HG02623 (cell line): ENCODE measurements at regions not wholly inside any gene's neighbourhood (a gene's known extent, or its start where the extent isn't known, plus 50 kb on each side); places are given as distances from the start of the nearest gene placed in this dataset.

ENCODE experiments used
- ATAC-seq: cut with Tn5 transposase; IDR thresholded peaks from one replicate; pipeline ENCODE4 v1.9.1; 2021; ENCODE audit warnings: moderate library complexity; ENCODE audit not compliant: unreplicated experiment

DNA sequence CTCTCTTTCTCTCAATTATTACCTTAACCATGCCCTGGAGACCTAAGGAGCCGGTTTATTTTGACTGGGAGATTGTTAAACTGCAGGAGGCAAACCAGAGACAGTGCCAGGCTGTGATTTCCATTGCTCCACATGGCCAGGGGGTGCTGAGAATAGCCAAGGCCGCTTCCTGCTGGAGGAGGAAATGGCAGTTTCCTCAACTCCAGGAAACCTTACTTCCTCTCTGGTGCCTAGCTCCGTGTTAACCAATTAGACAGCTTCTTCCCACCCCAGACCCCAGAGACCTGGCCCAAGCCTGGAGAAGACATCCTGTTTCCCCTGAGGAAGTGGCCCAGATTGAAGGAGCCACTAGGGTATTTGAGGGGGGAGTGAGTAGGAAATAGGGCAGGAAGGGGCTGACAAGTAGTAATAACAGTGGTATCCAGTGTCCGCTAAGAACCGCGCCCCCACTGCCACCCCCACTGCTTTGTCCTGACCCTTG is 161.2 kb downstream of the PLPP3 start:
- ATAC-seq: no peak

DNA sequence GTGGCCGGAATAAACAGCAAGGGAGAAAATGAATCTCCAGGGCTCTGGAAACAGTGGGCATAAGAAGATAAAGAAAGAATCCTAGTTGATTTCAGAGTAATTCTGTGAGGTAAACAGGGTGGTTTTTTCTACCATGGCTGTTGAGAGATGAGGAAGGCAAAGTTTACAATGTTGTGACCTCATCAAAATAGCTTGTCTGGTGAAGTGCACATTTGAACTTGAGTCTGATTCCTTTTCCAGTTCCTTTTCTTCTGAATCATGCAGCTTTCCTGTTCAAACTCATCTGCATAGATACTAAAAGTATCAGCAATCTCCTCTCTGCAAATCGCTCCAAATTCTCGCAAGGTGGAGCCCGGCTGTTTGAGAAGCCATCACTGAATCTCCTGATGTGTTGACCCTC is 161.7 kb downstream of the PLPP3 start:
- no peak for ATAC-seq

DNA sequence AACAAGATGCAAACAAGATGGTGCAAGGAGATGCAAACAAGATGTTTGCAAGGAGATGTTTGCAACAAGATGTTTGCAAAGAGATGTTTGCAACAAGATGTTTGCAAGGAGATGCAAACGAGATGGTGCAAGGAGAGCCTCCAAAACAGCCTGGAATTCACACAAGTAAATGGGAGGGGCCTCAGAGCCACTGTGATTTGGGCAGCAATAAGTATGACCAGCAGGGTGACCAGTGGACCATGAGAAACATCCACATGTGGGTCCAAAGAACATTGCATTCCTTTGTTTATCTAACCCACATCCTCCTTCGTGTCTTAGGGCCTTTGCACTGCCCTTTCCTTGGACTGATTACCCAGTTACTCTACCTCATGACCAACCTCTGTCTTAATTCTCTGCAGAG is 162.9 kb downstream of the PLPP3 start:
- ATAC-seq: no peak

DNA sequence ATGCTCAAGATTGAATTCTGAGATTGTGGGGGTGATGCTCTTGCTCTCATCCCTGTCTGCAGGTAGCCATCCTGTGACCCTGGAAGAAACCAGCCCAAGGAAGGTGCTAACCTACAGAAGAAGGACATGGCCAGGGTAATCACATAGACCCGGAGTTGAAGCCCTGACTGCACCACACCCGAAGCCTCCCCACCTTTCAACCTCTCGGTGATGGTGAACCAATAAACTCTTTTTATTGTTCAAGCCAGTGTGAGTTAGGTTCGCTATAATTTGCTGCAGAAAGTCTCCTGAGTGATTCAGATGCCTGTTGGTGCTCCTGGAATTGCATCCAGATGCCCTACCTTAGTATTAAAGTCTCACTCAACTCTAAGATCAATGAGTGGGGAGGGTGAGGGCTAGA is 163.6 kb downstream of the PLPP3 start:
- no peak for ATAC-seq

DNA sequence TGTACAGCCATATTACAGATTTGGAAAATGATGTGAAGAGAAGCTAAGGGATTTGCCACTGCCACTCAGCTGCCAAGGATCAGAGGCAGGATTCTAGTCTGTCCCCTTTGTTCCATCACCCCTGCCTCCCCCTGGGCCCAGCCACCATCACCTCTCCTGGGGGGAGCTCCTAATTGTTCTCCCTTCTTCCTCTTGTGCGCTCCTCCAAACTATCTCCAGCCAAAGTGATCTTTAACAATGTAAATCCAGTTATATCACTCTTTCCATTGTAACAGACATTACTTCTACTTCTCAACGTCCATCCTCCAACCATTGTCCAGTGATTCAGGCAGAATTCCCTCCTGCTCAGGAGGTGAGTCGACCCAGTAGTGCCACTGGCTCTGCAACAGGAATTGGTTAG is 164.1 kb downstream of the PLPP3 start:
- no peak for ATAC-seq

DNA sequence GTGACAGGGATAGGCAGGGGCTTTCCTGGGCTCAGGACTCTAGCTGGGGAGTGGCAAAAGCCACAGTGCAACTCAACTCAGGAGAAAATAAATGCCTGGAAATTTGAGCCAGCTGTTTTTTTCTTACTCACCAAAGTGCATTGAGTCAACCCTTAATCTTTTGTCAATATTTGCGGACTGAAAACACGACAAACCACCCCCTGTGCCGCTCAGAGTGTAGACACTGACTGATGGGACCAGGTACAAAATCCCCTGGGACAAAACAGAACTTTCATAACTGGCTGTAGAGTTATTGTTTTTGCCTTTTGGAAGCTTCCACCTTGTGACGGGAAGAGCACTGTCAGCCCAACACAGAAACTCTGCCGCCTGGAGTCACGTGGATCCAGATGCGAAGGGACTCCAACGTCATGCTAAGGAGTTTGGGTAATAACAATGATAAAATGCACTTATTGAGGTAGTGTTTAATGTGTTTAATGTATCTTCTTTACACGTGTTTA is 164.6 kb downstream of the PLPP3 start:
- ATAC-seq: no peak

DNA sequence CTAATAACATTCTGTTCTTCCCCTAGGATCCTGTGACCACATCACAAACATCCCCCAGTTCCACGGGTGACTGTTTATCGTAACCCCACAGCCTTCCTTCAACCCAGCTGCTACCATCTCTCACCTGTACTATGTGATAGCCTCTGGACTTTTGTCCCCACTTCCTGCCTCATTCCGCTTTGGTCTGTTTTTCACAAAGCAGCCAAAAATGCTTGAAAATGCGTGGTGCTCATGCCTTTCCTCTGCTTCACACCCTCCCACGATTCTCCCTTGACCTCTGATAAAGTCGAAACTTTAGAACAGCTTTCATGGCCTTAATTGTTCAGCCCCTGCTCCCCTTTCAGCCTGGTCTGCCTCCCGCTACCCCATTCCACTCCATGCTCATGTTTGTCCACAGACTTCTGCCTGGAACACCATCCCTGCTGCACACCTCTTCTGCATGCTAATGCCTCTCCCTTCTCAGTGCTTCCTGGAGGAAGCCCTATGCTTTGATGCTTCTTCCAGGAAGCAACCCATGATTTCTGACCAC is 165.6 kb downstream of the PLPP3 start:
- no peak for ATAC-seq

DNA sequence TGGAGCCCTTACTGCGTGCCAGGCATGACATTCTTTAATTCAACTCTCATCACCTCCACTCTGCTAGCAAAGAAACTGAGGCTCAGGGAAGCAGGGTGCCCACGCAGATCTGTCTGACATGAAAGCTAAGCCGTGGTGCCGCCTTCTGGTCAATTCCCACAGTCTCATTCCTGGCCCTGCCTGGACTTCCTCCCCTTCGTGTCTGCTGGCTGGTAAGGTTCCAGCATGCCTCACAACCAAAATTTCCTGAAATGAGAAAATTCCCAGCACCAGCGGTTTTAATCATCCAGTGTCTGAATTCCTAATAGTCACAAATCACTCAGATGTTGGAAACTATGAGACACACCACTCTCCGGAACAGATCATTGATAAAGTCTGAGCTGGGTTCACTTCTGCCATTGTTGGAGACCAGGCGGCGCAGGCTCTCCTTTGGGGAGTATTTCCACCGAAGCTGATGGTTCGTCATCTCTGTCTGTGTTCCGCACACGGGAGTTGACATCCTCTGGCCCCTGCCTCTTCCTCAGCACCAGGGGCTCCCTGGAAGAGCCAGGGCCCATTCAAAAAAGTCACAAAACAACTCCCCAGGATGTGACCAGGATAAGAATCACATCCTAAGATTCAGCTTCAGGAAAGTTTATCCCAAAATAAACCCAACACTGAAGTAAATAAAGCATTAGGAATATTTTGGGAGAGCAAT is 167.7 kb downstream of the PLPP3 start:
- no peak for ATAC-seq

DNA sequence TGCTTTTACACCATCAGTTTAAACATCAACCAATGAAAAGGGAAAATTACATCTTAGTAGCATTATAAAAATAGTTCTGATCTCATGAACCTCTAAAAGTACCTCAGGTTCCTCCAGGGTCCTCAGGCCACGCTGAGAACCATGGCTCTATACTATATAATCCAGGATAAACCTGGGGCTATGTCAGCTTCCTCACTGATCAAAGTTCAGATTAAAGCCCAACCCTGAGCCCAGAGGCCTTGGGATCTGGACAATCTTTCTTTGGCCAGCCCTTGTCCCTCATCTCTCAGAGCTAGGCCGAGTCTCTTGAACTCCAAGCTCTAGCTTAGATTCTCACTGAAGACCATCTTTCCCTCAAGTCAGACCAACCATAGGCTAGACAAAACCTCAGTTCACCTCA is 168.3 kb downstream of the PLPP3 start:
- no peak for ATAC-seq

DNA sequence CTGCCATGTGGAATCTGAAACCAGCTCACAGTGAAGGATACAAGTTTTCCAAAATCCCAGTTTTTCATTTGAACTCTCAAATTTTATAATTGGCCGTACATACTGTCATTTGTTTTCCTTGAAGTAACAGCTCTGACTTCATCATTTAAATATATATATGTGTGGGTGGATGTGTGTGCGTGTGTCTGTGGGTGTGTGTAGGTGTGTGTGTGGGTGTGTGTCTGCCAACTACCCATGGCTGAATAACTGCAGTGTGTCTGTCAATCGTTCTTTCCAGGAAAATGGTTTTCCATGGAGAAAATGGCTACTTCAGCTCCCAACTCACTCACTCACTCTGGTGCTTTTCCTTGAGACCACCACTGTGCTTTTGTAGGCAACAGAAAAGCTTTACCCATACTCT is 169.0 kb downstream of the PLPP3 start:
- ATAC-seq: no peak

DNA sequence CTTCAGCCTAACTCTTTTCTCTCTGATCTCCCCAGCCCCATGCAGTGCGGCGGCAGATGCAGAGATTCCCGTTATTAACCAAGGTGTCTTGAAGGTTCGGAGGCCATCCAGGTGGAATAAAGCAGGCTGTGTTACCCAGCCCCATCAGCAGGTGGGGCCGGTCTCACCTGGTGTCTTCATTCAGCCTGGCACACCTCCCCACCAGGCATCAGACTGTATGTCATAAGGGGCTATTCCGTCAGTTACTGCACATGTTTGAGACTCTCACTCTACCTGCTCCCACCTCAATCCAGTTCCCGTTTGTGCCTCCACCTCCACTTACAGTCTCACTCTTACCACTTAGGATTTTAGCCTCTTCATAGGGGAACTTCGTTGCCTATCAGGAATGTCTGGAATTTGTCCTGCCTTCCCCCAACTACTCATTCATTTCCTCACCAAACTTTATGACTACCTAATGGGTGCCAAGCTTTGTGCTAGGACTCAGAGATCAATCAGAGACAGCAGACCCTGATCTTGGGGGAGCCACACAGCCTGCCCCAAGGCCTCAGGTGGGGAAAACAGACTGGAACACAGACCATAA is 170.2 kb downstream of the PLPP3 start:
- ATAC-seq: no peak

DNA sequence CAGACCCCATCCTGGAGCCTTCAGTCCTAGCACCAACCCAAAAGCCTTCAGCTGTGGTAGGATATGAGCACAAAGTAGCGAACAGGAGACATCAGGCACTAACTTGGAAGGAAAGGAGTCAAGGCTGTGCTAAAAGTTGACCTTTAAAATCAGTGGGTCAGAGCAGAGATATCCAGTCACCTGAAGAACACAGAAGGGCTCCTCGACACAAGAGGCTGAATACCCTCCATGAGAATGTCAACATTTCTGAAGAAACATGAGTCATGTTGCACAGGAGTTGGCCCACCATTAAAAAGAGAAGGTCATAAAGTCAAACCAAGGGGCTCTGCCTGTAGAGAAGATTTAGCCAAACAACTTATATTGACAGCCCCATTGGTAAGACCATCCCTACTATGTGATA is 172.5 kb downstream of the PLPP3 start:
- no peak for ATAC-seq

DNA sequence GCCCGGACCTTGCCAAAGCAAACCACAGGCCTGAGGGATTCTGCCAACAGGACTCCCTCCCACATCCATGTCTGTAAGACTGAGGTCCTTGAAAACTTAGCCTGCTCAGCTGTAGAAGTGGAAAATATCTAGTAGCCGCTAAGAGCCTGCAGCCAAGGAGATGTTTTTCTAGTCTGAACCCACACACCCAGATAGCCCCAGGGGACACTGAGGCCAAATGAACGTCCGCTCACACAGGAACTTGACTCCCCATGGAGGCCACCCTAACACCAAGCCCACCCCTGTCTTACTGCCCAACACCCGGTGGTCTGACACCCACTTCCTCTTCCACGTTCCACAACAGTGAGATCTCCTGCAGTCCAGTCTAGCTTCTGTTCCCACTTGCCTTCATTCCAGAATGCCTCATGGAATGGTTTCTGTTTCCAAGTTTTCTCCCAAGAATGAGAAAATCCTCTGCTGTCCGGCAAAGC is 174.8 kb downstream of the PLPP3 start:
- ATAC-seq: no peak

DNA sequence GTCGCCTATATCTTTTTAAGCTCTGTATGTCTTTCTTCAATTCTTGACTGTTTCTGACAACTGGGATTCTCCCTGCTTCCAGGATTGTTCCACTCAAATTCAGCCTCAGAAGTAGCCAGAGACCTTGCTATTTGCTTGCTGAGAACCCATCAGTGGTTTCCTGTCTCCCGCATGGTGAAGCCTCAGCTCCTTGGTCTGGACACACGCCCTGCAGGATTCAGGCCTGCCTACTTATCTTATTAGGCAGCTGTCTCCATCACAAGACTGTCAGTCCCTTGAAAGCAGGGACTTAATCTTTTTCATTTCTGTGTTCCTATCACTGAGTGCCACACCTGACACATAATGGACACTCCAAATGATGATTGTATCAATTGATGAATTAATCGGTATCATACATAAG is 175.3 kb downstream of the PLPP3 start:
- ATAC-seq: no peak

DNA sequence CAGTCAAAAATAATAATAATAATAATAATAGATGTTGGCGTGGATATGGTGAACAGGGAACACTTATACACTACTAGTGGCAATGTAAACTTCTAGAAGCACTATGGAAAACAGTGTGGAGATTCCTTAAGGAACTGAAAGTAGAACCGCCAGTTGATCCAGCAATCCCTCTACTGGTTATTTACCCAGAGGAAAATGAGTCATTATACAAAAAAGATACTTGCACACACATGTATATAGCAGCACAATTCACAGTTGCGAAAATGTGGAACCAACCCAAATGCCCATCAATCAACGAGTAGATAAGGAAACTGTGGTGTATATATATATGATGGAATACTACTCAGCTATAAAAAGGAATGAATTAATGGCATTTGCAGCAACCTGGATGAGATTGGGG is 176.0 kb downstream of the PLPP3 start:
- no peak for ATAC-seq

DNA sequence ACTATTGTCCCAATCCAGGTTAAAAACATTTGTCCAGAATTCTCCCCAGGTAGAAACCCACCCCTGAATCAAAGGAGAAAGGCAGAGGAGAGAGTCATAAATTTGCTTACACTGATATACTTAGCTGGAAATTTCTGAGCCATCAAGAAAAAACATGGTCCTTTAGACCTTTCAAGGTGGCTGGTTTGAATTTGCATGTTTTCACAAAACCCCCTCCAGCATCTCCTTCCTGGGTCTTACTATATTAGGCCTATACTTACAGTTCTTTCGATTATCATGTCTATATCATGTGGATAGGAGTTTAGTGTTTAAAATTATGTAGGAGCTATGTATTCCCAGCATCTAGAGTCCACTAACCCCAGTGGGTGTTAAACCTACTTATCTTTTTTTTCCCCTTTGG is 178.2 kb downstream of the PLPP3 start:
- no peak for ATAC-seq

DNA sequence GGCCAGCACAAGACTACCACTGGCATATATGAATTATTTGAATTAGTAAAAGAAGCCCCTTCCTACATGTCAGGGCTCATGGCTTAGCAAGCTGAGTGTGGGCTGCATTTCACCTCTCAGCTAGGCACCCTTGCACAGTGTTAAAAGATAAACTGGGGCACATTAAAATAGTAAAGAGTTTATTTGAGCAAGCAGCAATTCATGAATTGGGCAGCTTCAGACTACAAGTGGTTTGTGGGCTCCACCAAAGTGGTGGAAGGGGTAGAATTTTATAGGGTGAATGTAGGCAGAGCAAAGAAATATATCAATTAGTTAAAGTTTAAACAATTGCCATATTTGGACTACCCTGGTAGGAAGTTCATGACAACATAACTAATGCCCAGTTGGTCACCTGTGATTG is 178.8 kb downstream of the PLPP3 start:
- ATAC-seq: no peak

DNA sequence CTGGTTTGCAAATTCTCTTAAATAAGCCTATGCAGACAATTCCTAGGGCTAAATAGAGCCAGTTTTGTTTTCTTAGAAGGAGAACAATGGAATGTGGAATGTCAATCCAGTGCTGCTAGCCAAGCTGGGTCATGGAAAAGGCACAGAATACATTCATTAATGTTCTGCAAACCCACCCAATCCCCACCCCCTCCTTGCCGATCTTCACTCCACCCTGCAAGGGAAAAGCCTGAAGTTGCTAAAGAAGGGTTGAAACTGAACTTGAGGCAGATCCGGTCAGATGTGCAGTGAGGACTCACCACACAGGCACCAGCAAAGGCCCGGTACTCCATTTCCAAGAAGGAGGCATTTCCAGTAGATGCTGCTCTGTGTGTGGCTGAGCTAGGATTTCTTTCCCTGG is 179.6 kb downstream of the PLPP3 start:
- no peak for ATAC-seq

DNA sequence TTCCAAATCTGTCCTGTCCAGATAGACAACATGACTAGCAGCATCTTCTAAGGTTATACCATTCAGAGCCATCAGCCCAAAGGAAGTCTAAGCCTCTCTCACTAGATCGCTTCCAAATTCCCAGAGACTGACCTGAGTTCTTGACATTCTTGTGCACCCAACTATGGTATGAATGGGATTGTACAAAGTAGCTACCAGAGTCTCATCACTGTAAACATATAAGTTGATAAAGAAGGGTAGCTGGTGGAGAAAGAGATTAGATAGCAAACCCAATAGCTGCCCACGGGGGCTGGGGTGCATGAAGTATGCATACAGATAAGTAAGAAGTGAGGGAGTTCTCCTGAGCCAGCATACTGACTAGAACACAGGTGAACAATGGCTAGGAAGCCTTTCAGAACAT is 180.0 kb downstream of the PLPP3 start:
- ATAC-seq: no peak

DNA sequence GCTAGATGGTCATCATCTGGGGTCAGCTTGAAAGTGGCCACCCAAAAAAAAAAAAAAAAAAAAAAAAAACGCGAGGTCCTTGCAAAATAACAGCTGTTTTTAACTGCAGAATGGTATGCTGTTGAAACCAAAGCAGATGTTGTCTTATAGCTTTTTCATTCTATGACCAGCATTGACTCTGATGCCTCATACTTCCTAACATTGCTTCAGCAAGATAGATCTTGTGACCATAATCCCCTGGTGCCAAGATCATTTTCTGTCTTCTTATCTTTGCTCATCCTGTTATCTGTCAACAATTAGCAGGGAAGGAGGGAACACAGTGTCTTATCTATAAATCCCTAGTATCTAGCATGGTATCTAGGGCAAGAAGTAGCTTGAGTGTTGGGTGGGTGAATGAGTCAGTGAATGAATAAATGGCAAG is 181.5 kb downstream of the PLPP3 start:
- no peak for ATAC-seq

DNA sequence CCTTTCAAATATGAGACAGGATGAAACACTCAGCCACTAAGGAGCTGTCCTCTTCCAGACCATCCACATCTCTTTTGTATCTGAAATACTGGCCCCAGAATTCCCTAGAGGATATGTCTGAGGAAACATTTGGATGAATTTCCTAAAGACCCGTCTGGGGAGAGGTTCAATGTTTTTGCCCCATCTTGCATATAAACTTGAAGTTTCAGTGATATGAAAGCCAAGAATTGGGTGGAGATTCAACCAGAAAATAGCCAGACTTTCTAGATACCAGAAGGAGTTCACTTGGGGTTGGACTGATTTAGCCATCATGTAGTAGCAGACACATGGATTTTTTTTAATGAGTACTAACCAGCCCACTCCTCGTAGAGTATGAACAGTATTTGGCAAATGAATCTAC is 182.0 kb downstream of the PLPP3 start:
- ATAC-seq: no peak

DNA sequence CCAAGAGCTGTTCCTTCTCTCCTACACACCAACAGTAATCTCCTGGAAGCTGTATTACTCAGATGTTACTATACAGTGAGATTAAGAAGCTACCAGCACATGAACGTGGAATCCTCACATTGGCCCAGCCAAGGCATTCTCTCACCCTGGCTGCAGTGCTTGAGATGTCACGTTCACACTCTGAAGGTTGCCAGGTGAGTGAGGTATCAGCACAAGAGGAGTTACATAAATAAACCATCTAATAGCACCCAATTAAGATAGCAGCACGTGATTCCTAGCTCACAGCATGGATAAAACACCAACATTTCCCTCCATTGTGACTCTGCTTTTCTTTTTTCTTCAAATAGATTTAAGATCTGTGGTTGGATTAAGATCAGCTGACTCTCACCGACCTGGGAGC is 182.8 kb downstream of the PLPP3 start:
- no peak for ATAC-seq
